ENCODE measurements at regions not wholly inside any gene's neighbourhood (a gene's known extent, or its start where the extent isn't known, plus 50 kb on each side); places are given as distances from the start of the nearest gene placed in this dataset.

GRCh38 chr1:82721702-82722101 is 921.0 kb downstream of the ADGRL2 start:
- TF ChIP-seq POLR2A (IDR thresholded peaks at IDR 0.05) = no peak
- TF ChIP-seq CTCF (IDR thresholded peaks at IDR 0.05) = no peak

All from adrenal gland (tissue), 5 donors.